Body of pancreas (tissue), 4 donors: ENCODE measurements at regions not wholly inside any gene's neighbourhood (a gene's known extent, or its start where the extent isn't known, plus 50 kb on each side); places are given as distances from the start of the nearest gene placed in this dataset.

ENCODE experiments used
- ATAC-seq: fragments of 150-250 bp; one replicate; pipeline ENCODE4 v1.9.1; 2016
- DNase-seq, 4 donors: peaks; one replicate each; pipeline ENCODE4 v3.0.0-alpha.2; 2019
- H3K27ac ChIP-seq, 4 donors: fragments of 200-600 bp; sonication (generic); 1 replicate in 3 of 4; 2 replicates in 1 of 4; pipeline versions ENCODE4 v1.5.1 to v1.6.1; 2016 to 2019; ENCODE audit warnings: mild to moderate bottlenecking in 1 of 4, mixed read lengths in 1 of 4, moderate library complexity in 1 of 4
- H3K27me3 ChIP-seq, 2 donors: fragments of 200-600 bp; sonication (generic); one replicate each; pipeline ENCODE4 v1.6.0; 2016; ENCODE audit warnings: mild to moderate bottlenecking in 1 of 2
- H3K36me3 ChIP-seq, 2 donors: fragments of 200-600 bp; sonication (generic); replicated peaks in 1 of 2; 2 replicates each; pipeline ENCODE4 v1.5.1; 2016; ENCODE audit warnings: low read depth in 2 of 2; ENCODE audit not compliant: insufficient read depth in 1 of 2
- H3K4me1 ChIP-seq: fragments of 200-600 bp; sonication (generic); one replicate; pipeline ENCODE4 v1.6.0; 2016
- H3K4me3 ChIP-seq, 2 donors: fragments of 200-600 bp; sonication (generic); 1 replicate in 1 of 2; 2 replicates in 1 of 2; pipeline ENCODE4 v1.5.1; 2016 to 2019
- H3K9me3 ChIP-seq, 3 donors: fragments of 200-600 bp; sonication (generic); 1 replicate in 2 of 3; 2 replicates in 1 of 3; pipeline ENCODE4 v1.5.1; 2016
- POLR2A ChIP-seq, 3 donors: fragments of 450-650 bp; IDR thresholded peaks; one replicate each; pipeline ENCODE4 v1.6.1; 2016; ENCODE audit warnings: antibody characterized with exemption in 3 of 3, mild to moderate bottlenecking in 2 of 3
- WGBS, 2 donors: methylation state at CpG; one replicate each; pipeline ENCODE4 v1.1.5; 2017; 5-methylcytosine and 5-hydroxymethylcytosine counted together
- intact Hi-C: fragments of 100-400 bp; cut with DNase I; formaldehyde crosslinking; loops from one replicate; pipeline ENCODE4 v1.15.1; 2023
- TF ChIP-seq, protein P1 (sequence below), 7 experiments: fragments of 450-650 bp in 4 of 7; fragments of 200-600 bp in 3 of 7; sonication (generic) in 3 of 7; IDR thresholded peaks; one replicate each; pipeline ENCODE4 v1.5.1; 2016 to 2019; ENCODE audit warnings: antibody characterized with exemption in 7 of 7

DNA sequence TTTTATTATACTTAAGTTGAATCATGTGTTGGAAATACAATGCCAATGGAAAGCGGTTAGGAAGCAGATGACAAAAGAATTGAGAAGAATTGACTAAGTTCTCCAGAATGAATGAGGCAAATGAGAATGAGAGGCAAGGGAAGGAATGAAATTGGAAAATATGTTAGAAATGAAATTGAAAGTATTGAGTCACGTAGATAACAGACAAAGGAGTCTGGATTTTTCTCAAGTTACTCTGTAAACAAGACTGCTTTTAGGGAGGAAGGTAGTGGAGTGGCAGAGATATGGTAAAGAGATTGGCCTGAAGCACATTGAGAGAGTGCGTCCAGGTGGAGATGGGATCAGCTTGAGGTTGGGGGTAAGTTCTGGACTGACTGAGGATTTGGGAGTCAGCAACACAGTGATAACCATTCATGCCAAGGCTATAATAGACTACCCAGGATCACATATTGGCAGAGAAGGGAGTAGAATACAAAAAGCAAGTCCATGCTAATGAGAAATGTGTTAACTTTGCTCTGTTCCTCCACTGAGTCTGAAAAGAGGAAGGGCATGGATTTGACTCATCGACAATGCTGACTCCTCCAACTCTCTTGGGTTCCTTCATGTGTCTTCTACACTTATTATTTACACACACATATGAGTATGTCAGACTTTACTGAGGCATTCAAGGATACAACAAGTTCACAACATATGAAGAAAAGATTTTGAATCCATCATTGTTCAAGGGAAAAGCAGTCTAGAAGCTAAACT is 814.2 kb upstream of the ZNF608 start:
- no peak overlapping the region for H3K27ac ChIP-seq
- ATAC-seq: no peak
- no peak for TF ChIP-seq POLR2A (IDR thresholded peaks at IDR 0.05)
- TF ChIP-seq, protein P1, sequence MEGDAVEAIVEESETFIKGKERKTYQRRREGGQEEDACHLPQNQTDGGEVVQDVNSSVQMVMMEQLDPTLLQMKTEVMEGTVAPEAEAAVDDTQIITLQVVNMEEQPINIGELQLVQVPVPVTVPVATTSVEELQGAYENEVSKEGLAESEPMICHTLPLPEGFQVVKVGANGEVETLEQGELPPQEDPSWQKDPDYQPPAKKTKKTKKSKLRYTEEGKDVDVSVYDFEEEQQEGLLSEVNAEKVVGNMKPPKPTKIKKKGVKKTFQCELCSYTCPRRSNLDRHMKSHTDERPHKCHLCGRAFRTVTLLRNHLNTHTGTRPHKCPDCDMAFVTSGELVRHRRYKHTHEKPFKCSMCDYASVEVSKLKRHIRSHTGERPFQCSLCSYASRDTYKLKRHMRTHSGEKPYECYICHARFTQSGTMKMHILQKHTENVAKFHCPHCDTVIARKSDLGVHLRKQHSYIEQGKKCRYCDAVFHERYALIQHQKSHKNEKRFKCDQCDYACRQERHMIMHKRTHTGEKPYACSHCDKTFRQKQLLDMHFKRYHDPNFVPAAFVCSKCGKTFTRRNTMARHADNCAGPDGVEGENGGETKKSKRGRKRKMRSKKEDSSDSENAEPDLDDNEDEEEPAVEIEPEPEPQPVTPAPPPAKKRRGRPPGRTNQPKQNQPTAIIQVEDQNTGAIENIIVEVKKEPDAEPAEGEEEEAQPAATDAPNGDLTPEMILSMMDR (IDR thresholded peaks at IDR 0.05): no peak
- WGBS, 2 donors: 71 to 78% methylated on average over 4 of the region's 4 CpGs
- no peak for DNase-seq
- intact Hi-C loops: no loop called here
- H3K4me1 ChIP-seq: peaks cover 5% of the 10 kb centered on the region
- H3K36me3 ChIP-seq: no peaks in the 10 kb centered on the region
- H3K9me3 ChIP-seq: no peaks in the 10 kb centered on the region
- no peaks in the 10 kb centered on the region for H3K27me3 ChIP-seq
- H3K4me3 ChIP-seq: no peak overlapping the region

DNA sequence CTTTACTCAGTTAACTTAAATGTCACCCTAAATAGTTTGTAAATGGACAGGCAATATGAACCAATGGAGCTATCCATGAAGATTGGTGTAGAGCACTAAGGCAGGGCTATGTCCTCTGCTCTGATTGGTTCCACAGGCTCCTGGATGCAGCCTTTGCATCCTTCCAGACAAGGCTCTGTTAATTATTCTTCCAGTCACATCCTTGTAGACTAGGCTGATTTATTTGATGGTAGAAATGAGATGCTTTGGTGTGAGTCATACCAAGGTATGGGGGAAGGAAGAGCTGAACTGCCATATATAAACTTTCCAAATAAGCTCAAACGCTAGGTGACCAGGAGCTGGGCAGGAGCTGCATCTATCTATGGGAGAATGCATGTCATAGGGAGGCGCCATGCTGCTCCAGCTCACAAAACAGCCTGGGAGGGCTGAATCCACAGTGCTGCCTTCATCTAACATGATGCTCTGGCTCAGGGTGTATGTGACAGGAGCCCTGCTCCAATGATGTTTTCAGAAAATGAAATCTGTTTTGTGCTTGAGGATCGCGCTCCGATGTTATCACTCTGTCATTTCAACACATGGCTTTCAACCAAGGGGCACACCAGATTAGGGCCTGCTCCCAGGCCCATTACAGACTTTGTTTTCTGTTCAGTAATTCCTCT is 818.0 kb upstream of the ZNF608 start:
- ATAC-seq (no peak), DNase-seq (no peak)
- TF ChIP-seq, protein P1 (IDR thresholded peaks at IDR 0.05): no peak
- no peak for TF ChIP-seq POLR2A (IDR thresholded peaks at IDR 0.05)
- Histone ChIP-seq H3K9me3 (no peaks in the 10 kb centered on the region), H3K27ac (no peak overlapping the region), H3K27me3 (no peaks in the 10 kb centered on the region), H3K4me1 (no peaks in the 10 kb centered on the region), H3K4me3 (no peak overlapping the region), H3K36me3 (no peaks in the 10 kb centered on the region)
- intact Hi-C loops: no loop called here
- 93 to 94% methylated on average over 5 of the region's 5 CpGs for WGBS, 2 donors

- no peak overlapping the region for H3K27ac ChIP-seq
- TF ChIP-seq, protein P1 (IDR thresholded peaks at IDR 0.05): no peak
- TF ChIP-seq POLR2A (IDR thresholded peaks at IDR 0.05): no peak
- intact Hi-C loops: no loop called here
- no peaks in the 10 kb centered on the region for H3K9me3 ChIP-seq
- WGBS, 2 donors: 79 to 85% methylated on average over 9 of the region's 9 CpGs
- H3K4me1 ChIP-seq: no peaks in the 10 kb centered on the region
- no peak overlapping the region for H3K4me3 ChIP-seq
- no peaks in the 10 kb centered on the region for H3K27me3 ChIP-seq
- DNase-seq (no peak), ATAC-seq (no peak)
- no peaks in the 10 kb centered on the region for H3K36me3 ChIP-seq
Observed at GRCh38 chr5:125574491-125575044, 828.1 kb upstream of the ZNF608 start.

GRCh38 chr5:125575171-125575890 is 828.9 kb upstream of the ZNF608 start:
- ATAC-seq: no peak
- H3K9me3 ChIP-seq: no peaks in the 10 kb centered on the region
- DNase-seq: no peak
- H3K27me3 ChIP-seq: no peaks in the 10 kb centered on the region
- TF ChIP-seq POLR2A (IDR thresholded peaks at IDR 0.05): no peak
- TF ChIP-seq, protein P1 (IDR thresholded peaks at IDR 0.05): no peak
- no peak overlapping the region for H3K4me3 ChIP-seq
- H3K27ac ChIP-seq: no peak overlapping the region
- no peaks in the 10 kb centered on the region for H3K36me3 ChIP-seq
- 65 to 69% methylated on average over 1 of the region's 1 CpG for WGBS, 2 donors
- intact Hi-C loops: no loop called here
- H3K4me1 ChIP-seq: no peaks in the 10 kb centered on the region
